HL-60 (cell line): ENCODE measurements at regions not wholly inside any gene's neighbourhood (a gene's known extent, or its start where the extent isn't known, plus 50 kb on each side); places are given as distances from the start of the nearest gene placed in this dataset.

ENCODE experiments used
- DNase-seq, 2 experiments: peaks; one replicate each; pipeline ENCODE4 v3.0.0-alpha.2; 2010 to 2020; ENCODE audit warnings: low read depth in 1 of 2, low spot score in 1 of 2
- H3K27ac ChIP-seq: fragments of 250-450 bp; sonication (Bioruptor Pico); replicated peaks from 2 replicates; pipeline ENCODE4 v1.5.1; 2020; ENCODE audit warnings: mild to moderate bottlenecking, moderate library complexity
- H3K27me3 ChIP-seq: fragments of 250-450 bp; sonication (Bioruptor Pico); 2 replicates; pipeline ENCODE4 v1.5.1; 2021; ENCODE audit warnings: mild to moderate bottlenecking, moderate library complexity; ENCODE audit not compliant: insufficient read depth, poor library complexity, severe bottlenecking
- H3K4me3 ChIP-seq: replicated peaks from 2 replicates; pipeline ENCODE4 v1.5.1; 2011; ENCODE audit warnings: mild to moderate bottlenecking, control low read depth, low read length; ENCODE audit not compliant: insufficient read depth
- CTCF ChIP-seq: IDR thresholded peaks from one replicate; pipeline ENCODE4 v1.5.1; 2011; ENCODE audit warnings: low read length, control low read depth, inconsistent platforms; ENCODE audit not compliant: insufficient read depth
- GABPA ChIP-seq: IDR thresholded peaks from 2 replicates; pipeline ENCODE4 v1.6.1; 2012; ENCODE audit warnings: low read depth
- POLR2AphosphoS5 ChIP-seq: IDR thresholded peaks from 2 replicates; pipeline ENCODE4 v1.6.1; 2012; ENCODE audit warnings: low read depth
- REST ChIP-seq: IDR thresholded peaks from 2 replicates; pipeline ENCODE4 v1.6.1; 2012; ENCODE audit warnings: low read depth; ENCODE audit not compliant: insufficient replicate concordance
- SPI1 ChIP-seq: IDR thresholded peaks from 2 replicates; pipeline ENCODE4 v1.6.1; 2012; ENCODE audit warnings: low read depth, mild to moderate bottlenecking, borderline replicate concordance

GRCh38 chr4:182971702-182972101 is 54.5 kb upstream of the DCTD start:
- no peak for DNase-seq
- no peak overlapping the region for H3K27ac ChIP-seq
- no peak for TF ChIP-seq POLR2AphosphoS5
- no peak for TF ChIP-seq REST
- no peak for TF ChIP-seq CTCF
- no peak for TF ChIP-seq SPI1
- TF ChIP-seq GABPA, result no peak
- H3K27me3 ChIP-seq, result no peaks in the 10 kb centered on the region
- H3K4me3 ChIP-seq, result no peak overlapping the region

- no peak overlapping the region for H3K4me3 ChIP-seq
- peak in 1 of 2 experiments; percentile 38 for DNase-seq
- TF ChIP-seq REST, result no peak
- TF ChIP-seq SPI1, result peak; percentile 95
- no peak overlapping the region for H3K27ac ChIP-seq
- H3K27me3 ChIP-seq, result no peaks in the 10 kb centered on the region
These were observed 52.6 kb upstream of the DCTD start for GRCh38 chr4:182969651-182970279.

GRCh38 chr4:182968917-182969650 is 51.9 kb upstream of the DCTD start:
- Histone ChIP-seq H3K27ac (no peak overlapping the region), H3K27me3 (no peaks in the 10 kb centered on the region), H3K4me3 (no peak overlapping the region)
- TF ChIP-seq REST (no peak), CTCF (no peak), SPI1 (no peak), POLR2AphosphoS5 (no peak), GABPA (no peak)
- no peak for DNase-seq
